HCT116 (cell line): ENCODE measurements at regions not wholly inside any gene's neighbourhood (a gene's known extent, or its start where the extent isn't known, plus 50 kb on each side); places are given as distances from the start of the nearest gene placed in this dataset.

Source experiments
- CTCF ChIP-seq, 3 experiments: fragments of 200-600 bp in 1 of 3; sonication (generic) in 1 of 3; IDR thresholded peaks in 2 of 3; conservative IDR thresholded peaks in 1 of 3; 2 replicates each; pipeline ENCODE4 v1.5.1; 2012 to 2017; ENCODE audit warnings: low read depth in 2 of 3, low read length in 2 of 3, antibody characterized with exemption in 1 of 3, borderline replicate concordance in 1 of 3, control low read depth in 1 of 3, mild to moderate bottlenecking in 1 of 3, mixed read lengths in 1 of 3, mixed run types in 1 of 3, moderate library complexity in 1 of 3; ENCODE audit not compliant: insufficient read depth in 1 of 3
- EZH2 ChIP-seq: fragments of 200-600 bp; sonication (generic); IDR thresholded peaks from 2 replicates; pipeline ENCODE4 v1.6.1; 2017; ENCODE audit warnings: antibody characterized with exemption, mixed run types
- POLR2A ChIP-seq: IDR thresholded peaks from 2 replicates; pipeline ENCODE4 v1.7.0; 2011; ENCODE audit warnings: borderline replicate concordance; ENCODE audit not compliant: insufficient read depth, insufficient read length; ENCODE audit errors: extremely low read depth
- RAD21 ChIP-seq: IDR thresholded peaks from 2 replicates; pipeline ENCODE4 v1.6.1; 2012; ENCODE audit warnings: low read depth, mild to moderate bottlenecking
- REST ChIP-seq: IDR thresholded peaks from 2 replicates; pipeline ENCODE4 v1.6.1; 2012; ENCODE audit warnings: low read depth
- YY1 ChIP-seq: IDR thresholded peaks from 2 replicates; pipeline ENCODE4 v1.6.1; 2011; ENCODE audit warnings: low read length, low read depth, moderate library complexity, mild to moderate bottlenecking; ENCODE audit not compliant: insufficient replicate concordance; ENCODE audit errors: extremely low read depth
- ZNF274 ChIP-seq: fragments of 200-500 bp; sonication (Bioruptor generic); IDR thresholded peaks from 2 replicates; pipeline ENCODE4 v1.6.1; 2014; ENCODE audit warnings: mild to moderate bottlenecking, low read depth, low read length, inconsistent platforms

- TF ChIP-seq EZH2 (no peak), CTCF (IDR thresholded peaks at IDR 0.05 in 2 of 3, conservative IDR thresholded peaks at IDR 0.05 in 1 of 3; ENCODE audit: borderline replicate concordance in 1 of 3, insufficient read depth in 1 of 3, low read depth in 2 of 3, low read length in 2 of 3) (no peak), POLR2A (no peak), RAD21 (no peak), ZNF274 (no peak), YY1 (no peak), REST (no peak)
Measured at GRCh38 chr21:16215663-16216183, 485.9 kb downstream of the USP25 start.
